Left kidney (tissue), 1 donor: ENCODE measurements at regions not wholly inside any gene's neighbourhood (a gene's known extent, or its start where the extent isn't known, plus 50 kb on each side); places are given as distances from the start of the nearest gene placed in this dataset.
"Not testable (repeated sequence)": the region's sequence is repeated elsewhere in the genome, so short reads cannot be mapped to it uniquely, and the experiment has no call there.

ENCODE experiments used
- DNase-seq: peaks from one replicate; pipeline ENCODE4 v3.0.0-alpha.2; 2013

GRCh38 chr17:21470422-21470821 is 94.3 kb downstream of the KCNJ12 start:
- not testable (repeated sequence) for DNase-seq

GRCh38 chr17:21470861-21471260 is 94.7 kb downstream of the KCNJ12 start:
- DNase-seq: no peak

DNA sequence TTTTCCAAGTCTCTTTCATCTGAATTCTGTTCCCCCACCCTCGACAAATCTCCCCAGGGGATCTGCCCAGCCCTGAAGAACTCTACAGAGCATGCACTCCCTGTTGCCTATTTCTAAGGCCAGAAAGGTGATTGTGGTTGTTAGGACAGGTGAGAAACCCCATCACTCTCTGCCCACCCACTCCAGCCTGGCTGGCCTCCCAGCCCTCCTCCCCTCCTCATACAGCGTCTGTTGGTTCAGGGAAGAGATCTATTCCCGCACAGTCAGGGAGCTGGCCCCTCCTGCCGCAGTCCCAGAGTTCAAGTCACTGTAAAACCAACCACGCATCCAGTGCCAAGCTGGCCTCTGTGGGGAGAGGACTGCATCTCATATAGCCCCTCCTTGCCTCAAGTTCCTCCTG is 98.7 kb downstream of the KCNJ12 start:
- DNase-seq: no peak

DNA sequence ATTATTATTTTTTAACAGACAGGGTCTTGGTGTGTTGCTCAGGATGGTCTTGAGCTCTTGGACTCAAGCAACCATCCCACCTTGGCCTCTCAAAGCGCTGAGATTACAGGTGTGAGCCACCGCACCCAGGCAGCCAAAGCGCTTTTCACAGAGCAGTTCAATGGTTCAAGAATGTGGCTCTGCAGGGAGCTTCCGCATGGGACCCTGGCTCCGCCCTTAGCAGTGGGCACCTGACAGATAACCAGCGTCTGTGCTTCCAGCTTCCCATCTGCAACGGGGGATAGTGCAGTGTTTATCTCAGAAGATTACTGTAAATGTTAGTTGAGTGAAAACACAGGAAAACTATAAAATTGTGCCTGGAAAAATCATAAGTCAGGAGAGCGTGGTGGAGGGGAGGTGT is 99.4 kb downstream of the KCNJ12 start:
- DNase-seq: no peak

DNA sequence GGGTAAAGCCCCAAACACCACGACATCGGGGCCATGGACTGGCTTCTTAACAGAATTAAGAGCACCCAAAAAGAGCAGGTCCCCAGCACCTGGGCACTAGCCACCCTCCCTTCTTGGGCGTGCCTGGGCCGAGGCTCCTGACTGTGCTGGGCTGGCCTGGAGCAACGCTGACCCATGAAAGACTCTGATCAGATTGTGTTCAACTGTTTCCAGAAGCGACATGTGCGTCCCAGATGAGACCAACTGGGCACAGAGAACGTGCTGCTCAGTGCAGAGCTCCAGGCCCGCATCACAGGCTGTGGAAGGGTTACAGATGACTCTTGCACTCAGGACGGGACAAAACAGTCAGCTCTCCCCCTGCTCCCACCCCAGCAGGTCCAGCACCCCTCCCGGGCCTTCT is 100.7 kb downstream of the KCNJ12 start:
- no peak for DNase-seq

DNA sequence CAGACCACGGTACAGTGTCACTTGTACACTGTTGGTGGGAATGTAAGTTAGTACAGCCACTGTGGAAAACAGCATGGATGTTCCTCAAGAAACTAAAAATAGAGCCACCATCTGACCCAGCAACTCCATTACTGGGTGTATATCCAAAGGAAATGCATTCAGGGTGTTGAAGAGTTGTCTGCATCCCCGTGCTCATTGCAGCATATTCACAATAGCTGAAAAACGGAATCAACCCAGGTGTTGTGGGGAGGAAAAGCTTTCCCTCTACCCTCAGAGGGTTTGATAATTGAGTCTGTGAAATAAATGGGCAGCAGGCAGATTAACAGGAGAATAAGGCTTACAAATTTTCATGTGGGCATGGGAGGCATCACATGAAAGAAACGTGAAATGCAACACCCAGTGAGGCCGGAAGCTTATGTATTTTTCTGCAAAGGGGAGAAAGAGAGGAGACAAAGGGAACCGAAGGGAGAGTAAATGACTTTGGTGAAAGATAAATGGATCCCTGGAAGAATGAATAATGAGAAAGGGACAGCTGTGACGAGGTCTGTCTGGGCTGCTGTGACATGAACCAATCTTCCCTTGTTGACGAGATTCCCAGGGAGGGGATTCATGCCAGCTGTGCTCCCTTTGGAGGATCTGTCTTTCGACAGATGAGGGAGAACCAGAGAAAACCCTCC is 106.2 kb downstream of the KCNJ12 start:
- DNase-seq: no peak

- not testable (repeated sequence) for DNase-seq
Measured at GRCh38 chr17:21488043-21488442, 111.9 kb downstream of the KCNJ12 start.

- DNase-seq: no peak
Measured at GRCh38 chr17:21493993-21494392, 117.8 kb downstream of the KCNJ12 start.

DNA sequence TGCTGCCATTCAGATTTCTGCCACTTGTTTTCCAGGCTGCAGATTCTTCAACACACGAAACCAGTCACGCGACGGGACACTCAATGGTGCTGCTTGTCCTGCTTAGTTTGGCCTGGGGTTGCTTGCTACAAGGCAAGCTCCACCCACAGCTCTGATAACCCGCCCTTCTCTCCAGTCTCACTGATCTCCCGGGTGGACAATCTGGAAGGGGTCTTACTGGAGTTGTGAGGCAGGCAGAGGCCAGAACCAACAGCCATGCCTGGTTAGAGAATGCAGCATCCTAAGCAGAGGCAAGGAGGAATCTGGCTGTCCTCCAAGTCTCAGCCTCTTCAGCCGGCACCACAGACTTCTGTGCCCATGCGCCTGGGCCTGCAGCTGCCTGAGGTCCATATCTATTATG is 119.1 kb downstream of the KCNJ12 start:
- DNase-seq: no peak

GRCh38 chr17:21500064-21500463 is 123.9 kb downstream of the KCNJ12 start:
- no peak for DNase-seq

- DNase-seq: not testable (repeated sequence)
Measured at GRCh38 chr17:21501927-21502700, 126.0 kb downstream of the KCNJ12 start.

GRCh38 chr17:21505819-21506815 is 130.0 kb downstream of the KCNJ12 start:
- DNase-seq: no peak

- DNase-seq: not testable (repeated sequence)
Measured at GRCh38 chr17:21507806-21508205, 131.6 kb downstream of the KCNJ12 start.

- DNase-seq: no peak
Measured at GRCh38 chr17:21508211-21508610, 132.1 kb downstream of the KCNJ12 start.

- DNase-seq: not testable (repeated sequence)
Measured at GRCh38 chr17:21509356-21509755, 133.2 kb downstream of the KCNJ12 start.

GRCh38 chr17:21510686-21511362 is 134.7 kb downstream of the KCNJ12 start:
- DNase-seq: no peak

DNA sequence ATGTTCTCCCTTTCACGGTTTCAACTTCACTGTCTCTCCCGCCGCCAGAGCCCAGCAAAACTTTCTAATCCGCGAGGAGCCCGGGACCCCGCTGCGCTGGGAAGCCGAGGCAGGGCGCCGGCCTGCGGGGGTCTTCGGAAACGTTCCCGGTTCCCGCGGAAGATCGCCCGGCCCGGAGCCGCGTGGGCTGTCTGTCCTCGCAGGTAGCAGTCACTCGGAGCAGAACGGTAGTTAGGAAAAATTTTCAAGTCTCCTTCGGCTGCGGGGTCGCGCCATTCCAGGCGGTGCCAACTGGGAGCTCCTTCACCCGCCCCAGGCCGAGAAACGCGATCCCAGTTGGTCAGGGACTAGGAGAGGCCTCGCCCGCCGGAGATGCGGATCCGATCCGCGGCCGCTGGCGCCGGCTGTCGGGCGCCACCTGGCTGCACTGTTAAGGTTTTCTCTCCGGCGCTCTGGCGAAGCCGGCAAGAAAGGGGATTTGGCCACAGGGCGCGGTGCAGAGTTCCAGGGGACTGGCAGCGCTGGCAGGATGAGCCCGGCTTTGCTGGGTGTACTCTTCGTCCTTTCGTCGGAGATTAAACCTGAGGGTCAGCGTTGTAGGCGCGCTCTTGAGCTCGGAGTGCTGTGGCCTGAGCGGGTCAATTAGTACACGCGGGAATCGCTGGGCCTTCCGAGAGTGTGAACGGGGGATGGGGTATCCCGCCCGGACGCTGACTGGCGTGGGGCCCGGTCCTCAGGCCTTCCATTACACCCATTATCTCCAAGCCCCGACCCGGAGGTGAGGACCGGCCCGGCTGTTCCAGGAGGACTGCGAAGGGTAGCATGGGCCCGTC is 135.4 kb downstream of the KCNJ12 start:
- peak; percentile 88 for DNase-seq

- peak; percentile 15 for DNase-seq
Measured at GRCh38 chr17:21512307-21513011, 136.3 kb downstream of the KCNJ12 start.

DNA sequence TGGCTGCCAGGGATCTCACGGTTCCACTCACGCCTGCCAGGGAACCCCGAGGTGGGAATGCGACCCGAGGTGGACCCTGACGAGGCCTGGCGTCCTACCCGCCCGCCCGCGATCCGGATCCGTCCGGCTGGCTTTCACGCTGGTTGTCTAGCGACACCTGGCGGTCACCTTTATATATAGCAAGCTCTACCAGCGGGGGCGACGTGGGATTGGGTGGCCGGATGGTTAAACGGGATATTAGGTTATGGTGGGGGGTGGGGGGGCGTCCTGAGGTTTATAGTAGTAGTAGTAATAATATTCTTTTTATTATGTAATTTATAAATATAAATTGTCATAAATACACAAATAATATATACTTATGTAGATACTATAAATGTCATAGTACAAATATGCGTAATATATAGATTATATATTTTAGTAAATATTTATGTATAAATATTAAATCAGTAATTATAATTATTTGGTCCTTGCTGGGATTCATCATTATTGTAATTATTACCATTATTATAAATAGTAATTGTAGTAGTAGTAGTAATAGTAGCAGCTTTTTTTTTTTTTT is 136.9 kb downstream of the KCNJ12 start:
- peak; percentile 87 for DNase-seq

DNA sequence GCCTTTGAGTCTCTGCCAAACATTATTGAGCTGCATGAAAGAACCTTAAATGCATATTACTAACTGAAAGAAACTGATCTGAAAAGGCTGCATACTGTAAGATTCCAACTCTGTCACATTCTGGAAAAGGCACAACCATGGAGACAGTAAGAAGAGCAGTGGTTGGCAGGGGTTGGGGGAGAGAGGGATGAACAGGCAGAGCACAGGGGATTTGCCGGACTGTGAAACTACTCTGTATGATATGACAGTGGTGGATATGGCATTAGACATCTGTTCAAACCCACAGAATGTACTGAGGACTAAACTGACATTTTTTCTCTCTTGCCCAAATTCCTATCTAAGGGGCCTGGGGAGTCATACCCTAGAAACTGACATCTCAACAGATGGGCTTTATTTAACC is 138.4 kb downstream of the KCNJ12 start:
- not testable (repeated sequence) for DNase-seq
